ENCODE measurements at regions not wholly inside any gene's neighbourhood (a gene's known extent, or its start where the extent isn't known, plus 50 kb on each side); places are given as distances from the start of the nearest gene placed in this dataset.

DNA sequence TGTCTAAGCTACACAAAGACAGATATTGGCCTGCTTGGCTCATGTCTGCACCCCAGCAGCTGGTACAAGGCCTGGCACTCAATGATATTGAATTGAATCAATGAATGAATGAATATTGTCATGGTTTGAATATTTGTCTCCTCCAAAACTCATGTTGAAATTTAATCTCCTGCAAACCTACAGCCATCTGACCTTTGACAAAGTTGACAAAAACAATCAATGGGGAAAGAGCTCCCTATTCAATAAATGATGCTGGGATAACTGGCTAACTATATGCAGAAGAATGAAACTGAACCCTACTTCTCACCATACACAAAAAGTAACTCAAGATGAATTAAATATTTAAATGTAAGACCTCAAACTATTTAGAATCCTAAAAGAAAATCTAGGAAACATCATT, 144.7 kb downstream of the CYP26A1 start:
- TF ChIP-seq, protein P1, sequence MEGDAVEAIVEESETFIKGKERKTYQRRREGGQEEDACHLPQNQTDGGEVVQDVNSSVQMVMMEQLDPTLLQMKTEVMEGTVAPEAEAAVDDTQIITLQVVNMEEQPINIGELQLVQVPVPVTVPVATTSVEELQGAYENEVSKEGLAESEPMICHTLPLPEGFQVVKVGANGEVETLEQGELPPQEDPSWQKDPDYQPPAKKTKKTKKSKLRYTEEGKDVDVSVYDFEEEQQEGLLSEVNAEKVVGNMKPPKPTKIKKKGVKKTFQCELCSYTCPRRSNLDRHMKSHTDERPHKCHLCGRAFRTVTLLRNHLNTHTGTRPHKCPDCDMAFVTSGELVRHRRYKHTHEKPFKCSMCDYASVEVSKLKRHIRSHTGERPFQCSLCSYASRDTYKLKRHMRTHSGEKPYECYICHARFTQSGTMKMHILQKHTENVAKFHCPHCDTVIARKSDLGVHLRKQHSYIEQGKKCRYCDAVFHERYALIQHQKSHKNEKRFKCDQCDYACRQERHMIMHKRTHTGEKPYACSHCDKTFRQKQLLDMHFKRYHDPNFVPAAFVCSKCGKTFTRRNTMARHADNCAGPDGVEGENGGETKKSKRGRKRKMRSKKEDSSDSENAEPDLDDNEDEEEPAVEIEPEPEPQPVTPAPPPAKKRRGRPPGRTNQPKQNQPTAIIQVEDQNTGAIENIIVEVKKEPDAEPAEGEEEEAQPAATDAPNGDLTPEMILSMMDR (IDR thresholded peaks at IDR 0.05): no peak
- TF ChIP-seq POLR2A (IDR thresholded peaks at IDR 0.05): no peak

Measured in body of pancreas (tissue), 4 donors.